CD4-positive, alpha-beta T cell treated with Interleukin-6 at 100 ng/mL for 8 hours (primary cell): ENCODE measurements at regions not wholly inside any gene's neighbourhood (a gene's known extent, or its start where the extent isn't known, plus 50 kb on each side); places are given as distances from the start of the nearest gene placed in this dataset.
"Not testable (repeated sequence)": the region's sequence is repeated elsewhere in the genome, so short reads cannot be mapped to it uniquely, and the experiment has no call there.

Experiments used
- DNase-seq: peaks from one replicate; pipeline ENCODE4 v3.0.0-alpha.2; 2020; ENCODE audit warnings: mixed read lengths, low spot score

- no peak for DNase-seq
These were observed 414.6 kb upstream of the HS3ST1 start for GRCh38 chr4:11843340-11843739.

GRCh38 chr4:11842620-11843263 is 414.0 kb upstream of the HS3ST1 start:
- DNase-seq = no peak

GRCh38 chr4:11839889-11840288 is 411.2 kb upstream of the HS3ST1 start:
- DNase-seq = no peak

- no peak for DNase-seq
These were observed 403.0 kb upstream of the HS3ST1 start for GRCh38 chr4:11831739-11832138.

GRCh38 chr4:11824566-11824965 is 395.9 kb upstream of the HS3ST1 start:
- no peak for DNase-seq

- DNase-seq = no peak
These were observed 393.2 kb upstream of the HS3ST1 start for GRCh38 chr4:11821772-11822430.

GRCh38 chr4:11817088-11817487 is 388.4 kb upstream of the HS3ST1 start:
- DNase-seq = no peak

- DNase-seq = no peak
These were observed 386.1 kb upstream of the HS3ST1 start for GRCh38 chr4:11814758-11815157.

- DNase-seq = no peak
These were observed 385.3 kb upstream of the HS3ST1 start for GRCh38 chr4:11813951-11814446.

GRCh38 chr4:11811521-11811920 is 382.8 kb upstream of the HS3ST1 start:
- DNase-seq = not testable (repeated sequence)

GRCh38 chr4:11805842-11806241 is 377.1 kb upstream of the HS3ST1 start:
- no peak for DNase-seq

GRCh38 chr4:11801466-11802446 is 373.1 kb upstream of the HS3ST1 start:
- DNase-seq = no peak

GRCh38 chr4:11799196-11799595 is 370.5 kb upstream of the HS3ST1 start:
- DNase-seq = no peak

- no peak for DNase-seq
These were observed 363.1 kb upstream of the HS3ST1 start for GRCh38 chr4:11791797-11792196.

GRCh38 chr4:11790230-11790629 is 361.5 kb upstream of the HS3ST1 start:
- DNase-seq = no peak

- DNase-seq = no peak
These were observed 354.9 kb upstream of the HS3ST1 start for GRCh38 chr4:11783588-11783987.

- DNase-seq = no peak
These were observed 354.2 kb upstream of the HS3ST1 start for GRCh38 chr4:11782859-11783258.

GRCh38 chr4:11777447-11777846 is 348.8 kb upstream of the HS3ST1 start:
- no peak for DNase-seq

- DNase-seq = no peak
These were observed 345.7 kb upstream of the HS3ST1 start for GRCh38 chr4:11774346-11774745.

- DNase-seq = no peak
These were observed 345.1 kb upstream of the HS3ST1 start for GRCh38 chr4:11773798-11774197.

GRCh38 chr4:11769434-11769833 is 340.7 kb upstream of the HS3ST1 start:
- no peak for DNase-seq

- DNase-seq = no peak
These were observed 339.7 kb upstream of the HS3ST1 start for GRCh38 chr4:11768251-11768972.
